ENCODE measurements at regions not wholly inside any gene's neighbourhood (a gene's known extent, or its start where the extent isn't known, plus 50 kb on each side); places are given as distances from the start of the nearest gene placed in this dataset.

DNA sequence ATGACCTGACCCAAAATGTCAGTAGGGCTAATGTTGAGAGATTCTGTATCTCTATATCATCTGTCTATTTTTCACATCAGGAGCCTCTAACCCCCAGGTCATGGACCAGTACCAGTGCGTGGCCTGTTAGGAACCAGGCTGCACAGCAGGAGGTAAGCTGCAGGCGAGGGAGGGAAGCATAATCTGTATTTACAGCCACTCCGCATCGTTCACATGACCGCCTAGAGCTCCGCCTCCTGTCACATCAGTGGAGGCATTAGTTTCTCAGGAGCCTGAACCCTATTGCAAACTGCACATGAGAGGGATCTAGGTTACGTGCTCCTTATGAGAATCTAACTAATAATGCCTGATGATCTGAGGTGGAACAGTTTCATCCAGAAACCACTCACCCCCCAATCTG lies 180.6 kb downstream of the RDH14 start:
- Histone ChIP-seq H3K4me3 (no peak overlapping the region), H3F3A (replicated peaks; ENCODE audit: low read depth) (no peaks in the 10 kb centered on the region), H3K79me2 (replicated peaks; ENCODE audit: insufficient read depth) (no peaks in the 10 kb centered on the region), H3K27me3 (ENCODE audit: insufficient read depth) (no peaks in the 10 kb centered on the region), H3K4me1 (ENCODE audit: insufficient read depth) (no peaks in the 10 kb centered on the region), H3K36me3 (ENCODE audit: insufficient read depth) (no peaks in the 10 kb centered on the region), H3K27ac (ENCODE audit: low read depth) (no peak overlapping the region), H3K4me2 (no peak overlapping the region), H3K9me2 (ENCODE audit: insufficient read depth) (no peaks in the 10 kb centered on the region), H4K20me1 (replicated peaks; ENCODE audit: insufficient read depth) (no peaks in the 10 kb centered on the region), H2AFZ (no peak overlapping the region)
- DNase-seq (ENCODE audit: low spot score), result peak; percentile 10
- H3K9me3 Mint-ChIP-seq, result no peaks in the 10 kb centered on the region
- H3K36me3 Mint-ChIP-seq (ENCODE audit: low read depth), result no peaks in the 10 kb centered on the region
- no peaks in the 10 kb centered on the region for H3K4me1 Mint-ChIP-seq
- no peaks in the 10 kb centered on the region for H3K27me3 Mint-ChIP-seq (ENCODE audit: insufficient read depth, low read depth, poor library complexity)
- ATAC-seq, result no peak
- H3K4me3 Mint-ChIP-seq, result no peak overlapping the region
- TF ChIP-seq ZNF114 (CRISPR knock-in tag; IDR thresholded peaks at IDR 0.05), result no peak
- TF ChIP-seq, protein P1, sequence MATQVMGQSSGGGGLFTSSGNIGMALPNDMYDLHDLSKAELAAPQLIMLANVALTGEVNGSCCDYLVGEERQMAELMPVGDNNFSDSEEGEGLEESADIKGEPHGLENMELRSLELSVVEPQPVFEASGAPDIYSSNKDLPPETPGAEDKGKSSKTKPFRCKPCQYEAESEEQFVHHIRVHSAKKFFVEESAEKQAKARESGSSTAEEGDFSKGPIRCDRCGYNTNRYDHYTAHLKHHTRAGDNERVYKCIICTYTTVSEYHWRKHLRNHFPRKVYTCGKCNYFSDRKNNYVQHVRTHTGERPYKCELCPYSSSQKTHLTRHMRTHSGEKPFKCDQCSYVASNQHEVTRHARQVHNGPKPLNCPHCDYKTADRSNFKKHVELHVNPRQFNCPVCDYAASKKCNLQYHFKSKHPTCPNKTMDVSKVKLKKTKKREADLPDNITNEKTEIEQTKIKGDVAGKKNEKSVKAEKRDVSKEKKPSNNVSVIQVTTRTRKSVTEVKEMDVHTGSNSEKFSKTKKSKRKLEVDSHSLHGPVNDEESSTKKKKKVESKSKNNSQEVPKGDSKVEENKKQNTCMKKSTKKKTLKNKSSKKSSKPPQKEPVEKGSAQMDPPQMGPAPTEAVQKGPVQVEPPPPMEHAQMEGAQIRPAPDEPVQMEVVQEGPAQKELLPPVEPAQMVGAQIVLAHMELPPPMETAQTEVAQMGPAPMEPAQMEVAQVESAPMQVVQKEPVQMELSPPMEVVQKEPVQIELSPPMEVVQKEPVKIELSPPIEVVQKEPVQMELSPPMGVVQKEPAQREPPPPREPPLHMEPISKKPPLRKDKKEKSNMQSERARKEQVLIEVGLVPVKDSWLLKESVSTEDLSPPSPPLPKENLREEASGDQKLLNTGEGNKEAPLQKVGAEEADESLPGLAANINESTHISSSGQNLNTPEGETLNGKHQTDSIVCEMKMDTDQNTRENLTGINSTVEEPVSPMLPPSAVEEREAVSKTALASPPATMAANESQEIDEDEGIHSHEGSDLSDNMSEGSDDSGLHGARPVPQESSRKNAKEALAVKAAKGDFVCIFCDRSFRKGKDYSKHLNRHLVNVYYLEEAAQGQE (IDR thresholded peaks at IDR 0.05; ENCODE audit: unreplicated experiment), result no peak
- no peak for TF ChIP-seq EZH2 (IDR thresholded peaks at IDR 0.05; ENCODE audit: low read depth, unreplicated experiment)
- TF ChIP-seq STAT1 (IDR thresholded peaks at IDR 0.05; ENCODE audit: unreplicated experiment), result no peak
- TF ChIP-seq, protein P2, sequence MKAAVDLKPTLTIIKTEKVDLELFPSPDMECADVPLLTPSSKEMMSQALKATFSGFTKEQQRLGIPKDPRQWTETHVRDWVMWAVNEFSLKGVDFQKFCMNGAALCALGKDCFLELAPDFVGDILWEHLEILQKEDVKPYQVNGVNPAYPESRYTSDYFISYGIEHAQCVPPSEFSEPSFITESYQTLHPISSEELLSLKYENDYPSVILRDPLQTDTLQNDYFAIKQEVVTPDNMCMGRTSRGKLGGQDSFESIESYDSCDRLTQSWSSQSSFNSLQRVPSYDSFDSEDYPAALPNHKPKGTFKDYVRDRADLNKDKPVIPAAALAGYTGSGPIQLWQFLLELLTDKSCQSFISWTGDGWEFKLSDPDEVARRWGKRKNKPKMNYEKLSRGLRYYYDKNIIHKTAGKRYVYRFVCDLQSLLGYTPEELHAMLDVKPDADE (IDR thresholded peaks at IDR 0.05), result no peak
- TF ChIP-seq, protein P3, sequence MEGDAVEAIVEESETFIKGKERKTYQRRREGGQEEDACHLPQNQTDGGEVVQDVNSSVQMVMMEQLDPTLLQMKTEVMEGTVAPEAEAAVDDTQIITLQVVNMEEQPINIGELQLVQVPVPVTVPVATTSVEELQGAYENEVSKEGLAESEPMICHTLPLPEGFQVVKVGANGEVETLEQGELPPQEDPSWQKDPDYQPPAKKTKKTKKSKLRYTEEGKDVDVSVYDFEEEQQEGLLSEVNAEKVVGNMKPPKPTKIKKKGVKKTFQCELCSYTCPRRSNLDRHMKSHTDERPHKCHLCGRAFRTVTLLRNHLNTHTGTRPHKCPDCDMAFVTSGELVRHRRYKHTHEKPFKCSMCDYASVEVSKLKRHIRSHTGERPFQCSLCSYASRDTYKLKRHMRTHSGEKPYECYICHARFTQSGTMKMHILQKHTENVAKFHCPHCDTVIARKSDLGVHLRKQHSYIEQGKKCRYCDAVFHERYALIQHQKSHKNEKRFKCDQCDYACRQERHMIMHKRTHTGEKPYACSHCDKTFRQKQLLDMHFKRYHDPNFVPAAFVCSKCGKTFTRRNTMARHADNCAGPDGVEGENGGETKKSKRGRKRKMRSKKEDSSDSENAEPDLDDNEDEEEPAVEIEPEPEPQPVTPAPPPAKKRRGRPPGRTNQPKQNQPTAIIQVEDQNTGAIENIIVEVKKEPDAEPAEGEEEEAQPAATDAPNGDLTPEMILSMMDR (conservative IDR thresholded peaks at IDR 0.05; ENCODE audit: low read depth in 2 of 2), result no peak
- no peak for TF ChIP-seq ZNF331 (CRISPR knock-in tag; IDR thresholded peaks at IDR 0.05; ENCODE audit: low read depth)
- TF ChIP-seq, protein P4, sequence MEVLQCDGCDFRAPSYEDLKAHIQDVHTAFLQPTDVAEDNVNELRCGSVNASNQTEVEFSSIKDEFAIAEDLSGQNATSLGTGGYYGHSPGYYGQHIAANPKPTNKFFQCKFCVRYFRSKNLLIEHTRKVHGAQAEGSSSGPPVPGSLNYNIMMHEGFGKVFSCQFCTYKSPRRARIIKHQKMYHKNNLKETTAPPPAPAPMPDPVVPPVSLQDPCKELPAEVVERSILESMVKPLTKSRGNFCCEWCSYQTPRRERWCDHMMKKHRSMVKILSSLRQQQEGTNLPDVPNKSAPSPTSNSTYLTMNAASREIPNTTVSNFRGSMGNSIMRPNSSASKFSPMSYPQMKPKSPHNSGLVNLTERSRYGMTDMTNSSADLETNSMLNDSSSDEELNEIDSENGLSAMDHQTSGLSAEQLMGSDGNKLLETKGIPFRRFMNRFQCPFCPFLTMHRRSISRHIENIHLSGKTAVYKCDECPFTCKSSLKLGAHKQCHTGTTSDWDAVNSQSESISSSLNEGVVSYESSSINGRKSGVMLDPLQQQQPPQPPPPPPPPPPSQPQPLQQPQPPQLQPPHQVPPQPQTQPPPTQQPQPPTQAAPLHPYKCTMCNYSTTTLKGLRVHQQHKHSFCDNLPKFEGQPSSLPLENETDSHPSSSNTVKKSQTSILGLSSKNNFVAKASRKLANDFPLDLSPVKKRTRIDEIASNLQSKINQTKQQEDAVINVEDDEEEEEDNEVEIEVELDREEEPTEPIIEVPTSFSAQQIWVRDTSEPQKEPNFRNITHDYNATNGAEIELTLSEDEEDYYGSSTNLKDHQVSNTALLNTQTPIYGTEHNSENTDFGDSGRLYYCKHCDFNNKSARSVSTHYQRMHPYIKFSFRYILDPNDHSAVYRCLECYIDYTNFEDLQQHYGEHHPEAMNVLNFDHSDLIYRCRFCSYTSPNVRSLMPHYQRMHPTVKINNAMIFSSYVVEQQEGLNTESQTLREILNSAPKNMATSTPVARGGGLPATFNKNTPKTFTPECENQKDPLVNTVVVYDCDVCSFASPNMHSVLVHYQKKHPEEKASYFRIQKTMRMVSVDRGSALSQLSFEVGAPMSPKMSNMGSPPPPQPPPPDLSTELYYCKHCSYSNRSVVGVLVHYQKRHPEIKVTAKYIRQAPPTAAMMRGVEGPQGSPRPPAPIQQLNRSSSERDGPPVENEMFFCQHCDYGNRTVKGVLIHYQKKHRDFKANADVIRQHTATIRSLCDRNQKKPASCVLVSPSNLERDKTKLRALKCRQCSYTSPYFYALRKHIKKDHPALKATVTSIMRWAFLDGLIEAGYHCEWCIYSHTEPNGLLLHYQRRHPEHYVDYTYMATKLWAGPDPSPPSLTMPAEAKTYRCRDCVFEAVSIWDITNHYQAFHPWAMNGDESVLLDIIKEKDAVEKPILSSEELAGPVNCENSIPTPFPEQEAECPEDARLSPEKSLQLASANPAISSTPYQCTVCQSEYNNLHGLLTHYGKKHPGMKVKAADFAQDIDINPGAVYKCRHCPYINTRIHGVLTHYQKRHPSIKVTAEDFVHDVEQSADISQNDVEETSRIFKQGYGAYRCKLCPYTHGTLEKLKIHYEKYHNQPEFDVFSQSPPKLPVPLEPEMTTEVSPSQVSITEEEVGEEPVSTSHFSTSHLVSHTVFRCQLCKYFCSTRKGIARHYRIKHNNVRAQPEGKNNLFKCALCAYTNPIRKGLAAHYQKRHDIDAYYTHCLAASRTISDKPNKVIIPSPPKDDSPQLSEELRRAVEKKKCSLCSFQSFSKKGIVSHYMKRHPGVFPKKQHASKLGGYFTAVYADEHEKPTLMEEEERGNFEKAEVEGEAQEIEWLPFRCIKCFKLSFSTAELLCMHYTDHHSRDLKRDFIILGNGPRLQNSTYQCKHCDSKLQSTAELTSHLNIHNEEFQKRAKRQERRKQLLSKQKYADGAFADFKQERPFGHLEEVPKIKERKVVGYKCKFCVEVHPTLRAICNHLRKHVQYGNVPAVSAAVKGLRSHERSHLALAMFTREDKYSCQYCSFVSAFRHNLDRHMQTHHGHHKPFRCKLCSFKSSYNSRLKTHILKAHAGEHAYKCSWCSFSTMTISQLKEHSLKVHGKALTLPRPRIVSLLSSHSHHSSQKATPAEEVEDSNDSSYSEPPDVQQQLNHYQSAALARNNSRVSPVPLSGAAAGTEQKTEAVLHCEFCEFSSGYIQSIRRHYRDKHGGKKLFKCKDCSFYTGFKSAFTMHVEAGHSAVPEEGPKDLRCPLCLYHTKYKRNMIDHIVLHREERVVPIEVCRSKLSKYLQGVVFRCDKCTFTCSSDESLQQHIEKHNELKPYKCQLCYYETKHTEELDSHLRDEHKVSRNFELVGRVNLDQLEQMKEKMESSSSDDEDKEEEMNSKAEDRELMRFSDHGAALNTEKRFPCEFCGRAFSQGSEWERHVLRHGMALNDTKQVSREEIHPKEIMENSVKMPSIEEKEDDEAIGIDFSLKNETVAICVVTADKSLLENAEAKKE (CRISPR knock-in tag; IDR thresholded peaks at IDR 0.05), result no peak
- TF ChIP-seq CREB1 (CRISPR knock-in tag; IDR thresholded peaks at IDR 0.05; ENCODE audit: low read depth), result no peak
- no peak for TF ChIP-seq POLR2AphosphoS5 (IDR thresholded peaks at IDR 0.05; ENCODE audit: low read depth)
- no peak for TF ChIP-seq EZH2phosphoT487 (IDR thresholded peaks at IDR 0.05; ENCODE audit: unreplicated experiment)
- no peak for TF ChIP-seq JUNB (IDR thresholded peaks at IDR 0.05; ENCODE audit: unreplicated experiment)
- no peak for TF ChIP-seq NANOG (IDR thresholded peaks at IDR 0.05; ENCODE audit: borderline replicate concordance)
- H3K27ac Mint-ChIP-seq, result no peak overlapping the region
